ENCODE measurements at regions not wholly inside any gene's neighbourhood (a gene's known extent, or its start where the extent isn't known, plus 50 kb on each side); places are given as distances from the start of the nearest gene placed in this dataset.

- TF ChIP-seq EZH2 (IDR thresholded peaks at IDR 0.05; ENCODE audit: borderline replicate concordance, insufficient read depth, low read depth, low read length, poor library complexity, severe bottlenecking), result no peak
- TF ChIP-seq, protein P1, sequence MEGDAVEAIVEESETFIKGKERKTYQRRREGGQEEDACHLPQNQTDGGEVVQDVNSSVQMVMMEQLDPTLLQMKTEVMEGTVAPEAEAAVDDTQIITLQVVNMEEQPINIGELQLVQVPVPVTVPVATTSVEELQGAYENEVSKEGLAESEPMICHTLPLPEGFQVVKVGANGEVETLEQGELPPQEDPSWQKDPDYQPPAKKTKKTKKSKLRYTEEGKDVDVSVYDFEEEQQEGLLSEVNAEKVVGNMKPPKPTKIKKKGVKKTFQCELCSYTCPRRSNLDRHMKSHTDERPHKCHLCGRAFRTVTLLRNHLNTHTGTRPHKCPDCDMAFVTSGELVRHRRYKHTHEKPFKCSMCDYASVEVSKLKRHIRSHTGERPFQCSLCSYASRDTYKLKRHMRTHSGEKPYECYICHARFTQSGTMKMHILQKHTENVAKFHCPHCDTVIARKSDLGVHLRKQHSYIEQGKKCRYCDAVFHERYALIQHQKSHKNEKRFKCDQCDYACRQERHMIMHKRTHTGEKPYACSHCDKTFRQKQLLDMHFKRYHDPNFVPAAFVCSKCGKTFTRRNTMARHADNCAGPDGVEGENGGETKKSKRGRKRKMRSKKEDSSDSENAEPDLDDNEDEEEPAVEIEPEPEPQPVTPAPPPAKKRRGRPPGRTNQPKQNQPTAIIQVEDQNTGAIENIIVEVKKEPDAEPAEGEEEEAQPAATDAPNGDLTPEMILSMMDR (IDR thresholded peaks at IDR 0.05), result no peak
Observed at GRCh38 chr10:3397846-3398245, 225.3 kb upstream of the PITRM1 start.

All from B cell (primary cell).